SU-DHL-6 (cell line): ENCODE measurements at regions not wholly inside any gene's neighbourhood (a gene's known extent, or its start where the extent isn't known, plus 50 kb on each side); places are given as distances from the start of the nearest gene placed in this dataset.

Source experiments
- H2AFZ ChIP-seq: fragments of 200-600 bp; sonication (generic); 2 replicates; pipeline ENCODE4 v1.6.1; 2014; ENCODE audit warnings: low read depth, mild to moderate bottlenecking, moderate library complexity, mixed read lengths, antibody characterized with exemption, low read length; ENCODE audit not compliant: severe bottlenecking
- H3F3A ChIP-seq: fragments of 200-600 bp; shearing (Covaris generic); 2 replicates; pipeline ENCODE4 v1.6.0; 2016; ENCODE audit warnings: antibody characterized with exemption, mild to moderate bottlenecking; ENCODE audit not compliant: insufficient read depth
- H3K27ac ChIP-seq: fragments of 200-600 bp; sonication (generic); 2 replicates; pipeline ENCODE4 v1.5.1; 2016; ENCODE audit warnings: low read depth, mild to moderate bottlenecking, low read length, moderate library complexity, mixed read lengths
- H3K27me3 ChIP-seq: fragments of 200-600 bp; sonication (generic), shearing (Covaris generic); 2 replicates; pipeline ENCODE4 v1.6.0; 2014; ENCODE audit warnings: mild to moderate bottlenecking, low read length
- H3K36me3 ChIP-seq: fragments of 200-600 bp; sonication (generic); 2 replicates; pipeline ENCODE4 v1.6.1; 2014; ENCODE audit warnings: mild to moderate bottlenecking, low read length, mixed read lengths
- H3K4me2 ChIP-seq: fragments of 300-600, 200-600 bp; shearing (Covaris generic), sonication (generic); 2 replicates; pipeline ENCODE4 v1.6.0; 2014; ENCODE audit warnings: low read length, low read depth, mild to moderate bottlenecking; ENCODE audit not compliant: poor library complexity, severe bottlenecking
- H3K4me3 ChIP-seq: fragments of 200-600 bp; sonication (generic); 2 replicates; pipeline ENCODE4 v1.5.1; 2014; ENCODE audit warnings: antibody characterized with exemption, low read length, mild to moderate bottlenecking, mixed read lengths; ENCODE audit not compliant: insufficient read depth, poor library complexity, severe bottlenecking
- H3K79me2 ChIP-seq: fragments of 200-600 bp; sonication (generic); 2 replicates; pipeline ENCODE4 v1.6.1; 2014; ENCODE audit warnings: mild to moderate bottlenecking, low read length, moderate library complexity; ENCODE audit not compliant: insufficient read depth
- H3K9ac ChIP-seq: fragments of 200-600 bp; sonication (generic); 2 replicates; pipeline ENCODE4 v1.7.0; 2014; ENCODE audit warnings: mild to moderate bottlenecking, low read length
- H3K9me2 ChIP-seq: fragments of 200-600 bp; sonication (generic); replicated peaks from 2 replicates; pipeline ENCODE4 v1.6.1; 2014; ENCODE audit warnings: low read length; ENCODE audit not compliant: insufficient read depth
- H3K9me3 ChIP-seq: fragments of 200-600 bp; sonication (generic); 2 replicates; pipeline ENCODE4 v1.6.1; 2014; ENCODE audit warnings: low read length, mixed read lengths; ENCODE audit not compliant: insufficient read depth
- H4K20me1 ChIP-seq: fragments of 200-600 bp; sonication (generic); 2 replicates; pipeline ENCODE4 v1.6.1; 2014; ENCODE audit warnings: low read depth, mild to moderate bottlenecking, antibody characterized with exemption, low read length, moderate library complexity, mixed read lengths
- EZH2phosphoT487 ChIP-seq: fragments of 200-600 bp; sonication (generic), shearing (Covaris generic); conservative IDR thresholded peaks from 2 replicates; pipeline ENCODE4 v1.6.1; 2018; ENCODE audit warnings: mild to moderate bottlenecking, antibody characterized with exemption, low read length, moderate library complexity, mixed read lengths
- TF ChIP-seq, protein P1 (sequence below): fragments of 200-600 bp; sonication (generic); IDR thresholded peaks from one replicate; pipeline ENCODE4 v1.5.1; 2017; ENCODE audit warnings: antibody characterized with exemption, mild to moderate bottlenecking, low read length, moderate library complexity; ENCODE audit not compliant: insufficient read depth, poor library complexity, severe bottlenecking

DNA sequence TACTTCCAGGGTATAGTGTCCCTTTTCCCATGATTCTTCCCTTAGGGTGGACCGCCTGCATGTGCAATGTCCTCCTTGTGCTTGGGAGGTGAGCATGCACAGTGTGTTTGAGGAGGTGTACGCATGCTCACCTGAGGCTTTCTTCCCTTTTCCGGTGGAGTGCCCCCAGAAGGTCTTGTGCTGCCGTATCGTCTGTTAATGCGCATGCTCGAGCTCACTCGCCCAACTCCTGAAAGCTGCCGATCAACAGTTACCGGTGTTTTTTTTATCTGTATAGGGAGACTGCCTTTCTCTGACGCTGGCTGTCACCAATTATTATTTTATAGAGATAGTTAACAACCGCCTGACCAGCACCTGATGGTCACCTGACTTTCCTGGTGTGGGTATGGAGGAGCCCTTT lies 458.8 kb upstream of the MEX3C start:
- Histone ChIP-seq H4K20me1 (no peaks in the 10 kb centered on the region), H3K27me3 (no peaks in the 10 kb centered on the region), H3K36me3 (no peaks in the 10 kb centered on the region), H3K4me2 (no peak overlapping the region), H2AFZ (no peak overlapping the region), H3K9me3 (no peaks in the 10 kb centered on the region), H3K27ac (no peak overlapping the region), H3K4me3 (no peak overlapping the region), H3K79me2 (no peaks in the 10 kb centered on the region), H3K9me2 (no peaks in the 10 kb centered on the region), H3F3A (no peaks in the 10 kb centered on the region), H3K9ac (no peak overlapping the region)
- TF ChIP-seq EZH2phosphoT487: no peak
- TF ChIP-seq, protein P1, sequence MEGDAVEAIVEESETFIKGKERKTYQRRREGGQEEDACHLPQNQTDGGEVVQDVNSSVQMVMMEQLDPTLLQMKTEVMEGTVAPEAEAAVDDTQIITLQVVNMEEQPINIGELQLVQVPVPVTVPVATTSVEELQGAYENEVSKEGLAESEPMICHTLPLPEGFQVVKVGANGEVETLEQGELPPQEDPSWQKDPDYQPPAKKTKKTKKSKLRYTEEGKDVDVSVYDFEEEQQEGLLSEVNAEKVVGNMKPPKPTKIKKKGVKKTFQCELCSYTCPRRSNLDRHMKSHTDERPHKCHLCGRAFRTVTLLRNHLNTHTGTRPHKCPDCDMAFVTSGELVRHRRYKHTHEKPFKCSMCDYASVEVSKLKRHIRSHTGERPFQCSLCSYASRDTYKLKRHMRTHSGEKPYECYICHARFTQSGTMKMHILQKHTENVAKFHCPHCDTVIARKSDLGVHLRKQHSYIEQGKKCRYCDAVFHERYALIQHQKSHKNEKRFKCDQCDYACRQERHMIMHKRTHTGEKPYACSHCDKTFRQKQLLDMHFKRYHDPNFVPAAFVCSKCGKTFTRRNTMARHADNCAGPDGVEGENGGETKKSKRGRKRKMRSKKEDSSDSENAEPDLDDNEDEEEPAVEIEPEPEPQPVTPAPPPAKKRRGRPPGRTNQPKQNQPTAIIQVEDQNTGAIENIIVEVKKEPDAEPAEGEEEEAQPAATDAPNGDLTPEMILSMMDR: no peak

DNA sequence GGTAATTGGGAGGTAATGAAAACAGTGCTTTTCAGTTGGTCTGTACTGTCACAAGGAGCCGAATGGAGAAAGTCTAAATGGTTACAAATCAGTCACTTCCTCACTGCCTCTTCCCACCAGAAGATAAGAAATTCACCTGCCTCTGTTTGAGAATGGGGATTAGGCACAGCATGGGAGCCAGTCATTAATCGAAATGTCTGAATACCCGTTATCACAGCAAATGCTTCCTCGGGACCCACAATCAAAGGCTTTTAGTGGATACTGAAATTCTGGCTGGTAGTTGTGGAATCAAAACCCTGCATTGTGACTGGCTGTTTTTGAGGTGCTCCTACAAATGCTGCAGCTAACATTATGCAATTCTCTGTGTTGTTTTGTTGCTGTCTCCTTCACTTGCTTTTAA lies 461.0 kb upstream of the MEX3C start:
- no peaks in the 10 kb centered on the region for H3K36me3 ChIP-seq
- H3K9me3 ChIP-seq: no peaks in the 10 kb centered on the region
- no peaks in the 10 kb centered on the region for H3F3A ChIP-seq
- no peak overlapping the region for H2AFZ ChIP-seq
- H3K4me2 ChIP-seq: no peak overlapping the region
- no peaks in the 10 kb centered on the region for H3K79me2 ChIP-seq
- no peak overlapping the region for H3K27ac ChIP-seq
- no peaks in the 10 kb centered on the region for H3K27me3 ChIP-seq
- H3K9ac ChIP-seq: no peak overlapping the region
- no peak overlapping the region for H3K4me3 ChIP-seq
- TF ChIP-seq EZH2phosphoT487: no peak
- TF ChIP-seq, protein P1: no peak
- no peaks in the 10 kb centered on the region for H4K20me1 ChIP-seq
- H3K9me2 ChIP-seq: no peaks in the 10 kb centered on the region

- TF ChIP-seq, protein P1: no peak
- TF ChIP-seq EZH2phosphoT487: no peak
- no peak overlapping the region for H3K27ac ChIP-seq
- no peak overlapping the region for H3K4me2 ChIP-seq
- no peaks in the 10 kb centered on the region for H3K9me2 ChIP-seq
- H3K9me3 ChIP-seq: no peaks in the 10 kb centered on the region
- H3K27me3 ChIP-seq: no peaks in the 10 kb centered on the region
- no peaks in the 10 kb centered on the region for H3K79me2 ChIP-seq
- H3K9ac ChIP-seq: no peak overlapping the region
- no peaks in the 10 kb centered on the region for H3K36me3 ChIP-seq
- H3K4me3 ChIP-seq: no peak overlapping the region
- no peak overlapping the region for H2AFZ ChIP-seq
- no peaks in the 10 kb centered on the region for H3F3A ChIP-seq
- no peaks in the 10 kb centered on the region for H4K20me1 ChIP-seq
Observed at GRCh38 chr18:51659781-51660180, 462.3 kb upstream of the MEX3C start.

DNA sequence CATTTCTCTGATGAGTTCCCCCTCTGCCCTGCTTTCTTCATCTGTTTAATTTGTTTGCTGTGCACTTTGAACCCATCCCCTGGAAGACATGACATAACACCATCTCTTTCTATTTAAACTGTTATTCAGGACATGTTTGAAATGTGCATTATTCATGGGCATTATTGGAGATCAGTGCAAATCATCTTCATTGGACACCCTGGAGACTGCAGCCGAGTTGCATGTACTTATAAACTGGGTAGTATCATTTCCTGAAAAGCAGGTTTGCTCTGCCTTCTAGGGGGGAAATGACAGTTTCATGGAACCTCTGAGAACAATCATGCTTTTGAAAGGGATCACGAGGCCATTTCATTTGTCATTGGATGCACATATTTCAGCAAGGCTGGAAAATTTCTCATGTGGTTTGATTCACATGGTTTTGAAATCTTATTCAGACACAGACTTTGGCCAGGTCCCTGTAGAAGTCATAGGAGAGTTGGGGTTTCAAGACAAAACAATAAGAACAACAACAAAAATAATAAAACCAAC lies 462.8 kb upstream of the MEX3C start:
- H3K9ac ChIP-seq: no peak overlapping the region
- H3K79me2 ChIP-seq: no peaks in the 10 kb centered on the region
- H3K27me3 ChIP-seq: no peaks in the 10 kb centered on the region
- H2AFZ ChIP-seq: no peak overlapping the region
- no peak overlapping the region for H3K27ac ChIP-seq
- no peaks in the 10 kb centered on the region for H4K20me1 ChIP-seq
- no peaks in the 10 kb centered on the region for H3K9me2 ChIP-seq
- no peaks in the 10 kb centered on the region for H3F3A ChIP-seq
- no peak overlapping the region for H3K4me3 ChIP-seq
- TF ChIP-seq EZH2phosphoT487: no peak
- TF ChIP-seq, protein P1: no peak
- H3K4me2 ChIP-seq: no peak overlapping the region
- H3K9me3 ChIP-seq: no peaks in the 10 kb centered on the region
- no peaks in the 10 kb centered on the region for H3K36me3 ChIP-seq
